HG02763 (cell line): ENCODE measurements at regions not wholly inside any gene's neighbourhood (a gene's known extent, or its start where the extent isn't known, plus 50 kb on each side); places are given as distances from the start of the nearest gene placed in this dataset.
"Not testable (repeated sequence)": the region's sequence is repeated elsewhere in the genome, so short reads cannot be mapped to it uniquely, and the experiment has no call there.

Experiments used
- ATAC-seq: cut with Tn5 transposase; IDR thresholded peaks from one replicate; pipeline ENCODE4 v1.9.1; 2021; ENCODE audit warnings: mild to moderate bottlenecking, moderate library complexity; ENCODE audit not compliant: unreplicated experiment

- no peak for ATAC-seq
Measured at GRCh38 chr14:105635560-105635959, 109.2 kb downstream of the TMEM121 start.

DNA sequence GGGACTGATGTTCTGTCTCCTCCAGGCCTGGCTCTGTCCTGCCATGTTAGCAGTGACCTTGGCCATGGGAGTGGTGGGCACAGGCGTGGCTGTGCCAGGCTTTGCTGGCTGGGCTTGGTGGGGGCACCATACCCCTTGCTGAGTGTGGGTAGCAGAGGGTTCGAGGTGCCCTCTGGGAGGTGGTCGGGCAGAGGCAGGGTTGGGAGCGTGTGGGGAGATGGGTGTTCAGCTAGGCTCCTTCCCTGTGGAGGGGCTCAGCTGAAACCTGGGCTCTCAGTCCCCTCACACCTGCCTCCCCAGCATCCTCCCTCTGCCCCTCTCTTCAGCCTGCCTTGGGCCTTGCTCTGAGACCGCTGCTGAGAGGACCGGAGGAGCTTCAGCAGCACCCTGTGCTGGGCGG is 109.6 kb downstream of the TMEM121 start:
- ATAC-seq = not testable (repeated sequence)

DNA sequence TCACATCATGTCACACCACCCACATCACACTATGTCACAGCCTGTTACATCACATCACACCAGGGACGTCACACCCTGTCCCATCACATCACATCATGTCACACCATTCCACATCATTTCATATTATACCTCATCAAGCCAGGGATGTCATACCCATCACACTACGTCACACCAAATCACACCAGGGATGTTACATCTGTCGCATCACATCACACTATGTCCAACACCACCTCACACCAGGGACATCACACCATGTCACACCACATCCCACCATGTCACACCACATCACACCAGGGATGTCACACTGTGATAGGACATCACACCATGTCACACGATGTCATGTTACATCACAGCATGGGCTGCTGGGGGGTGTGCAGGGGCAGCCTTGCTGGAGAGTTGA is 110.6 kb downstream of the TMEM121 start:
- no peak for ATAC-seq

GRCh38 chr14:105637345-105637744 is 111.0 kb downstream of the TMEM121 start:
- not testable (repeated sequence) for ATAC-seq

- not testable (repeated sequence) for ATAC-seq
Measured at GRCh38 chr14:105639969-105640931, 113.9 kb downstream of the TMEM121 start.

DNA sequence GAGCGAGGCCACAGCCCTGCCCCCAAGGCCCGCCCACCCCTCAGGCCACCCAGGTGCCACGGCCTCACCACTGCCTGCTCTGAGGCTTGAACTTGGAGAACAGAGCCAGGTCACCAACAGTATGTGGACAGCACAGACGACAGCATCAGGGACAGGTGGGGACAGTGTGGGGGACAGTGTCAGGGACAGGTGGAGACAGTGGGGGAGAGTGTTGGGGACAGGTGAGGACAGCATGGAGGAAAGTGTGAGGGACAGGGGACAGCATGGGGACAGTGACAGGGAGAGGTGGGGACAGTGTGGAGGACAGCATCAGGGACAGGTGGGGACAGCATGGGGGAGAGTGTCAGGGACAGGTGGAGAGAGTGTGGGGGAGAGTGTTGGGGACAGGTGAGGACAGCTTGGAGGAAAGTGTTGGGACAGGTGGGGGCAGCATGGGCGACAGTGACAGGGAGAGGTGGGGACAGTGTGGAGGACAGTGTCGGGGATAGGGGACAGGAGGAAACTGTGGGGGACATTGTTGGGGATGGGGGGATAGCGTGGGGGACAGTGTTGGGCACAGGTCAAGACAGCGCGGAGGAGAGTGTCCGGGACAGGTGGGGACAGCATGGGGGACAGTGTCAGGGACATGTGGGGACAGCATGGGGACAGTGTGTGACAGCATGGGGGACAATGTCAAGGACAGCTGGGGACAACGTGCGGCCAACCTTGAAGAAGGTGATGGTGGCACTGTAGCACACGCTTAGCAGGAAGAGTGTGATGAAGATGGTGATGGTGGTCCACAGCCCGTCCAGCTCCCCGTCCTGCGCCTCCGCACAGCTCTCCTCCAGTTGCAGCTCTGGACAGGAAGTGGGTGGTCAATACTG is 114.9 kb downstream of the TMEM121 start:
- ATAC-seq = no peak

DNA sequence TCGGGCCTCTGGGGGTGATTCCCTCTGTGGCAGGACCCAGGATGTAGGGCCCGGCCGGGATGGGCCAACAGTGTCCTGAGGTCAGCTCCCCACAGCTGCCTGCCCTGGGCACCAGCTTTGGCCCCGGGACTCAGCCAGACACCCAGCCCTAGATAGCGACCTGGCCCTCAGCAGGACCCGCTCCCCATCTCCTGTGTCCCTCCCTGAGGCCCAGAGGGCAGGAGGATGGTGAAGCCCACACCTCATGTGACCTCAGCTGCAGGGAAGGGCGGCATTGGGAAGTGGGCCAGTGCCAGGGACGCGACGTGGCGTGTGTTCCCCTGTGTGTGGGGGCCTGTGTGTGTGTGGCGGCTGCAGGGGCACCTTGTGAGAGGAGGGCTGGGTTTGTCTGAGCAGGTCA is 115.6 kb downstream of the TMEM121 start:
- ATAC-seq = not testable (repeated sequence)

GRCh38 chr14:105642486-105642885 is 116.1 kb downstream of the TMEM121 start:
- ATAC-seq = not testable (repeated sequence)

DNA sequence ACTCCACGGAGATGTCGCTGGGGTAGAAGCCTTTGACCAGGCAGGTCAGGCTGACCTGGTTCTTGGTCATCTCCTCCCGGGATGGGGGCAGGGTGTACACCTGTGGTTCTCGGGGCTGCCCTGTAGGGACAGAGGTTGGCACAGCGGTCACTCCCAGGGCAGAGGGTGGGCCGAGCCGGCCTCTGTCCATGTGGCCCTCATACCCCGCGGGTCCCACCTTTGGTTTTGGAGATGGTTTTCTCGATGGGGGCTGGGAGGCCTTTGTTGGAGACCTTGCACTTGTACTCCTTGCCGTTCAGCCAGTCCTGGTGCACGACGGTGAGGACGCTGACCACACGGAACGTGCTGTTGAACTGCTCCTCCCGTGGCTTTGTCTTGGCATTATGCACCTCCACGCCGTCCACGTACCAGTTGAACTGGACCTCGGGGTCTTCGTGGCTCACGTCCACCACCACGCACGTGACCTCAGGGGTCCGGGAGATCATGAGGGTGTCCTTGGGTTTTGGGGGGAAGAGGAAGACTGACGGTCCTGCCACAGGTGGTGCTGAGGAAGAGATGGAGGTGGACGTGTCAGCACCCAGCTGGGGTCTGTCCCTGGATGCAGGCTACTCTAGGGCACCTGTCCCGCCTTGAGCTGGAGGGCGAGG is 117.1 kb downstream of the TMEM121 start:
- not testable (repeated sequence) for ATAC-seq

- not testable (repeated sequence) for ATAC-seq
Measured at GRCh38 chr14:105644053-105644435, 117.7 kb downstream of the TMEM121 start.

DNA sequence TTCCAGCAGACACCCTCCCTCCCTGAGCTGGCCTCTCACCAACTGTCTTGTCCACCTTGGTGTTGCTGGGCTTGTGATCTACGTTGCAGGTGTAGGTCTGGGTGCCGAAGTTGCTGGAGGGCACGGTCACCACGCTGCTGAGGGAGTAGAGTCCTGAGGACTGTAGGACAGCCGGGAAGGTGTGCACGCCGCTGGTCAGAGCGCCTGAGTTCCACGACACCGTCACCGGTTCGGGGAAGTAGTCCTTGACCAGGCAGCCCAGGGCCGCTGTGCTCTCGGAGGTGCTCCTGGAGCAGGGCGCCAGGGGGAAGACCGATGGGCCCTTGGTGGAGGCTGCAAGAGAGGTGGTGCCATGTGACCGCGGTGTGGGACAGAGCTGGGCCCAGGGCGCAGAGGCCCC is 118.1 kb downstream of the TMEM121 start:
- not testable (repeated sequence) for ATAC-seq

DNA sequence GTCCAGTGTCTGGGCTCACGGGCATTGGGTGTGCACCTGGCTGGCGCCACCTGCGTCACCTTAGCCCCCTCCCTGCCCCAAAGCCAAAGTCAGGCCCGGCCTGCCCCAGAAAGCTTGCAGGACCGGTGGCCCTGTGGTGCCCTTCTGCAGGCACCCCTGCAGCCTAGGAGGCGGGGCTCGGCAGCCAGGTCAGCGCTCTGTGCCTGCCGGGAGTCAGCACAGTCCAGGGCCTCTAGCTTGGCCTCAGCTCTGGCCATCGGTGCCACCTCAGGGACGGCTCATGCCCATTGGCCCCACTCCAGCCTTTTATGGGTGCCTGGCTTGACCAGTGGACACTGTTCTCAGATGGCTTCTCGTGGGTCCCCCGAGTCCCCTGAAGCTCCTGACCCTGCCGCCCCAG is 118.5 kb downstream of the TMEM121 start:
- ATAC-seq = not testable (repeated sequence)

DNA sequence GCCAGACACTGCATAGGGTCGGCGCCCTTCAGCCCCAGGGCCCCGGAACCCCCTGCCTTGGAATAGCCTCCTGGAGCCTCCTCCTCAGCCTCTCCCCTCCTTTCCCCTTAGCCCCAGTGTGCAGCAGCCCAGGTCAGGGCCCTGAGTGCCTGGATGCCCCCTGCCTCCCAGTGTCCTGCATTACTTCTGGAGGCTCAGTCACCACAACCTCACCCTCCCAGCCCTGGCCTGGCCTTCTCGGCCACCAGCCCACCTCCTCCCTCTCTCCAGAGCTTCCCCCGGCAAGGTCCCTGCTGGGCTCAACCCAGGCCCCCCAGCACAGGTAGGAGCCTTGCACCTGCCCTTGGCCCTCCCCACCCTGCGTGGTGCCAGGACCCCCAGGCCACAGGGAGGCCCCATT is 119.0 kb downstream of the TMEM121 start:
- ATAC-seq = not testable (repeated sequence)

- no peak for ATAC-seq
Measured at GRCh38 chr14:105646175-105646574, 119.8 kb downstream of the TMEM121 start.

DNA sequence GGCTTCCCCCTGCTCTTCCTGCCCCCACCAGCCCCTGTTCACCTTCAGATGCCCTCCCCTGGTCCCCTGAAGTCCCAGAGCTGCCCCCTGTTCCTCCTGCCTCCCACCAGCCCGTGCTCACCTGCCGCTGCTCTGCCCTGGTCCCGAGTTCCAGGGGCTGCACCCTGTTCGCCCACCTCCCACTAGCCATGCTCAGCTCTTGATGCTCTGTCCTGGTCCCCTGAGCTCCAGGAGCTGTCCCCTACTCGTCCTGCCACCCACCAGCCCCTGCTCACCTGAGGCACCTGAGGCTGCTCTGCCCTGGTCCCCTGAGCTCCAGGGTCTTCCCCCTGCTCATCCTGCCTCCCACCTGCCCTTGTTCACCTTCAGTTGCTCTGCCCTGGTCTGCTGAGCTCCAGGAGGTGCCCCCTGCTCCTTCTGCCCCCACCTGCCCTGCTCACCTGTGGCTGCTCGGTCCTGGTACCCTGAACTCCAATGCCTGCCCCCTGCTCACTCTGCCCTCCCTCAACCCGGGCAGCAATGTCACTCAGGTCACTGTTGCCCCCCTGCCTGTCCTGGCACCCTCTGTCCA is 120.4 kb downstream of the TMEM121 start:
- not testable (repeated sequence) for ATAC-seq

DNA sequence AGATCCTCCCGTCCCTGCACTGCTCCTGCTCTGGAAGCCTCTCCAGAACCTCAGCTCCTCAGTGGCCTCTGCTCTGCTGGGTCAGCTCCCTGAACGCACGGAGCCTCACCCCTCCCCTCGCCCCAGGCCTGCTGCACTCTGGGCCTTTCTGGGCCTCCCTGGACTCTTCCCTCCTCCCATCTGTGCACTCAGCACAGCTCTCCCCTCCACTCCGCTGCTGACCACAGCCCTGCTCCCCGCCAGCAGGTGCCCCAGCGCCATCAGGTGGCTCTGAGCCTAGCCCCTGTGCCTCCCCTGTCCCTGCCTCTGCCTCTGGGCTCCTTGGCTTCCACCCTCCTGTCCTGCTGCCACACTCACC is 121.0 kb downstream of the TMEM121 start:
- ATAC-seq = not testable (repeated sequence)

- ATAC-seq = no peak
Measured at GRCh38 chr14:105647784-105648608, 121.6 kb downstream of the TMEM121 start.

DNA sequence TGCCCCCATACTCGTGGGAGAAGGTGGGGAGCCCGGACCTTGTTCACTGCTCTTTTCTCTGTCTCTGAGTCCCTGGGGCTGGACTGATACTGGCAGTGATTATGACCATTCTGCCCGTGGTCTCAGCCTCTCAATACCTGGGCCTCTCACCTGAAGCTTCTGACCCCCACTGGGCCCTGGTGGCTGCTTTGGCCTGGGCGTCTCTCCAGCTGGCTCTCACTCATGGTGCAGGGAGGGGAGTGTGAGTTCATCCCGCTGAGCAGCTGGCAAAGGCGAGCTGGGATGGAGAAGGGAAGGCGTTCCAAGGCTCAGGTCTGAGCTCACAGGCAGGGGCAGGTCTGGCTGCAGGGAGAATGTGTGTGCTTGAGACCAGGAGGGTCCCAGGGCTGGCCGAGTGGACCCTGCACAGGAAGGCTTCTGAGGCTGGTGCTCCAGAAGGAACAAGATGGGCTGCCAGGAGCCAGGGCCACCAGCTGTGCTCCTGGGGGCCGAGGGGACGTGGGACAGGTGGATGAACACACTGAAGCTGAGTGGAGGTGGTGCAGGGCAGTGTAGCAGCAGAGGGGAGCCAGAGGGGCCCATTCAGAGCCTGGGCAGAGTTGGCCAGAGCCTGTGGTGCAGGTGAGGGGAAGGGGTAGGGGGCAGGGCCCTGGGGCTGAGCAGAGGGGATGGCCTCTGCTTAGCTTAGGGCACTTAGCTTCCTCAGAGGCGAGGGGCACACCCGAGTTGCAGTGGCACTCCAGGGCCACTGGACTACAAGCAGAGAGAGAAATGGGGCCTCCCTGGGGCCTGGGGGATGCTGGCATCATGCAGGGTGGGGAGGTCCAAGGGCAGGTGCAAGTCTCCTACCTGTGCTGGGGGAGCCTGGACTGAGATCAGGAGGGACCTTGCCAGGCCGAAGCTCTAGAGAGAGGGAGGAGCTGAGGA is 122.5 kb downstream of the TMEM121 start:
- not testable (repeated sequence) for ATAC-seq

DNA sequence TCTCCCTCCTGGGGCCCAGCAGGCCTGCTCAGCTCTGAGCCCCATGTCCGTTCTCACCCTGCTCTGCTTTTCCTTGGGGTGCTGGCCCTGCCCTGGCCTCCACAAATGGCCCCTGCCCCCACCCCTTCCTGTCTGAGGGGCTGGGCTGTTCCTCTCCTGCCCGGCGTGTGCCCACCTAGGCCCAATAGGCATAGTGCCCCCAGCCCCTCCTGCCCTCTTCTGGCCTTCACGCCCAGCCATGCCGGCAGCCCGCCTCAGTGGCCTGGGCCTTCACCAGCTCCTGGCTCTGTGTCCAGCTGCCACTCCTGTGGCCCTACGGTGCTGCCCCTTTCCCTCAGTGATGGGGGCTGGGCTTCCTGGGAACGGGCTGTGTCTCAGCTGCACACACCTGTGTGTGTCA is 125.9 kb downstream of the TMEM121 start:
- ATAC-seq = not testable (repeated sequence)
